Activated T-helper 1 cell treated with anti-CD3 and anti-CD28 coated beads, Interleukin-12 subunit alpha, Interleukin-12 subunit beta, Interleukin-2, Interleukin-4 antibody, amounts not matched to agents 30 ng/mL and 10 ng/mL and 1 ng/mL, durations not matched to agents 14 hours and 24 hours and 36 hours (primary cell): ENCODE measurements at regions not wholly inside any gene's neighbourhood (a gene's known extent, or its start where the extent isn't known, plus 50 kb on each side); places are given as distances from the start of the nearest gene placed in this dataset.
"Not testable (repeated sequence)": the region's sequence is repeated elsewhere in the genome, so short reads cannot be mapped to it uniquely, and the experiment has no call there.

Source experiments
- DNase-seq: peaks from one replicate; pipeline ENCODE4 v3.0.0; 2021; ENCODE audit warnings: low spot score
- H3K27ac Mint-ChIP-seq: one replicate; pipeline ENCODE4 v1.8.0; 2021; ENCODE audit warnings: mild to moderate bottlenecking, mixed read lengths
- H3K27me3 Mint-ChIP-seq: one replicate; pipeline ENCODE4 v1.8.0; 2022; ENCODE audit warnings: mild to moderate bottlenecking, moderate library complexity, mixed read lengths; ENCODE audit not compliant: insufficient read depth
- H3K36me3 Mint-ChIP-seq: one replicate; pipeline ENCODE4 v1.8.0; 2021; ENCODE audit warnings: low read depth, mixed read lengths
- H3K4me1 Mint-ChIP-seq: one replicate; pipeline ENCODE4 v1.8.0; 2021; ENCODE audit warnings: low read depth, mixed read lengths
- H3K4me3 Mint-ChIP-seq: one replicate; pipeline ENCODE4 v1.8.0; 2021; ENCODE audit warnings: mild to moderate bottlenecking, moderate library complexity, mixed read lengths
- H3K9me3 Mint-ChIP-seq: one replicate; pipeline ENCODE4 v1.8.0; 2021; ENCODE audit warnings: mixed read lengths
- intact Hi-C: fragments of 100-400 bp; cut with micrococcal nuclease; formaldehyde crosslinking; loops from one replicate; pipeline ENCODE4 v1.15.1; 2024

DNA sequence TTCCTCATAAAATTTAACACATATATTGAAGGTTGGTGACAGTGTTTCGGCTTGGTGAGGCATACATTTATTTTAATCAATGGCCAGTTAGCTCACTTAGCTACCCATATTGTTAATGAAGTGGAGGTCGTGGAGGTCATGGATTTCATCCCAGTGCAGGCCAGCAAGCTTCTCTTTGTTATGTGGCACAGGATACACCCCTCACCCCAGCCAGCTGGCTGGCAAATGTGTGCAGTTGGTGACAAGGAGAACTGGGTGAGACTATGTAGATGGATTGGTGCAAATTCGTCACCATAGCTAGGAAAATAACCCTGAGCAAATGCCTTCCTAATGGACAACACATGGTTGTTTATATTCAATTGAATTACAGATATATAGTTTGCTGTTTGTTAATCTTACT is 50.5 kb upstream of the FOXP2 start:
- no peaks in the 10 kb centered on the region for H3K27me3 Mint-ChIP-seq
- no peak for DNase-seq
- H3K27ac Mint-ChIP-seq = no peak overlapping the region
- H3K4me3 Mint-ChIP-seq = no peak overlapping the region
- H3K4me1 Mint-ChIP-seq = no peaks in the 10 kb centered on the region
- H3K9me3 Mint-ChIP-seq = no peaks in the 10 kb centered on the region
- intact Hi-C loops = no loop called here
- H3K36me3 Mint-ChIP-seq = no peaks in the 10 kb centered on the region

DNA sequence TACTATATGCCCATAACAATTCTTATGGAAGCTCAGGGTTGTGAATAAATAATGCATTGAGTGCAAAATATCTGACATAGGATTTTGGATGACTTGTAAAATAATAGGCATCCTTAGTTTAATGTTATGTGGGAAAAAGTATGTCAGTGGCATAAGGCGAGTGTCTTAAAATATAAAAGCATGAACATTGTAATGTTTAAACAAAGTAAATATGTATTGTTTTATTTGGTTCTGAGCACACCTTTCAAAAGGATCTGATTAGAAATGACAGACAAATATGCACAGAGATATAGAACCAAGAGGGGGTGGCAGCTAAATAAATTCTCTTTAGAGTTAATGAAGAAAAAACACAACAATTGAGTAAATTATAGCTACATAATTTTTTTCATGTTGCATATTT is 51.3 kb upstream of the FOXP2 start:
- Mint-ChIP-seq H3K27ac (no peak overlapping the region), H3K9me3 (no peaks in the 10 kb centered on the region), H3K4me3 (no peak overlapping the region), H3K4me1 (no peaks in the 10 kb centered on the region), H3K36me3 (no peaks in the 10 kb centered on the region), H3K27me3 (no peaks in the 10 kb centered on the region)
- DNase-seq = no peak
- intact Hi-C loops = no loop called here

DNA sequence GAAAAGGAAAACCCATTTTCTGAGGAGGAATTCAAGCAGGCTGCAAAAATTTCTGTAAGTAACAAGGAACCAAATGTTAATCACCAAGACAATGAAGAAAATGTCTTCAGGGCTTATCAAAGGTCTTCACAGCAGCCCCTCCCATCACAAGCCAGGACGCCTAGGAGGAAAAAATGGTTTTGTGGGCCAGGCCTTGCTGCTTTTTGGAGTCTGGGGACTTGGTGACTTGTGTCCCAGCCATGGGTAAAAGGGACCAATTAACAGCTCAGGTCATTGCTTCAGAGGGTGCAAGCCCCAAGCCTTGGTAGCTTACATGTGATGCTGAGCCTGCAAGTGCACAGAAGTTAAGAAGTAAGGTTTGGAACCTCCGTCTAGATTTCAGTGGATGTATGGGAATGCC is 55.7 kb upstream of the FOXP2 start:
- H3K9me3 Mint-ChIP-seq = no peaks in the 10 kb centered on the region
- intact Hi-C loops = no loop called here
- H3K4me3 Mint-ChIP-seq = no peak overlapping the region
- no peaks in the 10 kb centered on the region for H3K36me3 Mint-ChIP-seq
- H3K4me1 Mint-ChIP-seq = no peaks in the 10 kb centered on the region
- H3K27me3 Mint-ChIP-seq = no peaks in the 10 kb centered on the region
- no peak for DNase-seq
- H3K27ac Mint-ChIP-seq = no peak overlapping the region

DNA sequence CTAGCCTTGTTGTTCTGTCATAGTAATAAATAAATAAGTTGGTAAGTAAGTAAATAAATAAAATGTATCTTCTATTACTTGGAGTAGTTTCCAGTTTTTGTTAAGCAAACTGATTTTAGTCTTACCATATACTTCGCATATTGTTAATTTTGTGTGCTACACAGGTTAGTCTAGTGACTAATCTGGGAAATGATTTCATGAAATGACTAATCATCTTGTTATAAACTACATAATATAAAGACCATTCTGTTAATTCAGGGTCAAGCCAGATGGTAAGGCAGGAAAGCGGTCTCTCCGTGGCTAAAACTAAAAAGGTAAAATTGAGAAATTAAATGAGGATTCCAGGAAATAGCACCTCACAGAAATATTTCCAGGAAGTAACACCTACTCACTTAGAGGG is 58.5 kb upstream of the FOXP2 start:
- no peaks in the 10 kb centered on the region for H3K4me1 Mint-ChIP-seq
- H3K27me3 Mint-ChIP-seq = no peaks in the 10 kb centered on the region
- DNase-seq = no peak
- intact Hi-C loops = no loop called here
- no peak overlapping the region for H3K4me3 Mint-ChIP-seq
- no peaks in the 10 kb centered on the region for H3K36me3 Mint-ChIP-seq
- H3K27ac Mint-ChIP-seq = no peak overlapping the region
- no peaks in the 10 kb centered on the region for H3K9me3 Mint-ChIP-seq

DNA sequence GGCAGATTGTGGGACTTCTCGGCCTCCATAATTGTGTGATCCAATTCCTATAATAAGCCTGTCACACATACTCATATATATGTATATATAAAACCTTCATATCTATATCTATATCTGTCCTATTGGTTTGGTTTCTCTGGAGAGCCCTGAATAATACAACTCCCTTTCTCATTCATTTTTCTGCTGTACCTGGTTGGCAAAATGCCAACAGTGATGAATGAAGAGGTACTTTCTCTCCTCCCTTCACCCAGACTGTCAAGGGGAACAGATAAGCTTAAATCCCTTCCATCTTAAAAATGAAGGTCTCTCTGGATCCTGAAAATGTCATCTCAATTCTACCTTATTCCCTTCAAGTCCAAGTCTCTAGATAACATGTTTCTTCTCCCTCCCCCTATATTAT is 60.3 kb upstream of the FOXP2 start:
- H3K27me3 Mint-ChIP-seq = no peaks in the 10 kb centered on the region

DNA sequence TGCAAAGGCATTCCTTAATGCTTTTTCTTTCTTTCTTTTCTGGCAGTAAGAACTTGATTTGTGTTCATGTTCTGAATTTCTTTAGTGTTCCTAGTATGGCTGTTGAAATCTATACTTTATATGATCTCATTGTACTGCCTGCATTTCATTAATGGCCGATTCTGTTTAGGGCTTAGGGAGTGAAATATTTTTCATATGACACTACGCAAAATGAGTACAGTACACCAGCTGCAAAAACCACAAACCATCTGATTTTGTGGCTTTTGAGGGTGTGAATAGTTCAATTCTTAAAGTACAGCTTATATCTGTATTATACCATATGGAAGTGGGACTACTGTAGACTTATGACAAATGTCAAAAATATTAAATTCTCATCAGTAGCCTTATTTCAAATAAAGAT is 69.1 kb upstream of the FOXP2 start:
- intact Hi-C loops = no loop called here
- H3K4me1 Mint-ChIP-seq = no peaks in the 10 kb centered on the region
- no peaks in the 10 kb centered on the region for H3K9me3 Mint-ChIP-seq
- no peaks in the 10 kb centered on the region for H3K36me3 Mint-ChIP-seq
- H3K27ac Mint-ChIP-seq = no peak overlapping the region
- DNase-seq = no peak
- H3K27me3 Mint-ChIP-seq = no peaks in the 10 kb centered on the region
- no peak overlapping the region for H3K4me3 Mint-ChIP-seq

More for the DNA sequence above, 60.3 kb upstream of the FOXP2 start:
- H3K27ac Mint-ChIP-seq = no peak overlapping the region
- H3K4me1 Mint-ChIP-seq = no peaks in the 10 kb centered on the region
- intact Hi-C loops = no loop called here
- DNase-seq = no peak
- H3K9me3 Mint-ChIP-seq = no peaks in the 10 kb centered on the region
- no peak overlapping the region for H3K4me3 Mint-ChIP-seq
- no peaks in the 10 kb centered on the region for H3K36me3 Mint-ChIP-seq

DNA sequence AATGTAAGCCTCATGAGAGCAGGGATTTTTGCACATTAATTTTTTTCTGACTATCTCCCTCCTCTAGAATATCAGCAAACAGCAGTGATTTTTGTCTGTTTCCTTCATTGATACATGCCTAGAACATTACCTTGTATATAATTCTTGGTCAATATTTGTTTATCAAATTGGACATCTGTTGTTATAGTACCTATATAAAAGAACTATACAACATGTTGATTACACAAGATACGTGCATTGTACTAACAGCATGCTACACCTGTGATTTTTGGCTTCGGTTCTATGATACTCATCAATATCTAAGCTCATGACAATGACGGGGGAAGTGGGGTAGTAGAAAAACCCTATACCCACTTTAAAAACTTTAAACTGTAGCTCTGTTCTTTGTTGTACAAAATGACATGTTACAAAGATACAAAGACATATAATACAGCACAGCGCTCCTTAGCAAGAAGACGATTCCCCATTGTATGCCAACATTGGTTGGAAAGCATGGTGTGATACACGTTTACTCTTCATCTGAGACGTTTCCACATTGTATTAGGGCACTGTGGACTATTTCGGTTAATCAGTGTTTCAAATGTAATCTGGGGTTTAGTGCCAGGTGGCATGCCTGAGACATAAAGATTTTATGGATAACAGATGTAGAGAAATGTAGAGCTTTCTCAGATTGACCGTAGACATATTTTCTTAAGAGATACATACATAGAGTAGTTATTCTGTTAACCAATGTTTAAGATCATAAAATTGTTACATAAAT is 70.5 kb upstream of the FOXP2 start:
- no peaks in the 10 kb centered on the region for H3K4me1 Mint-ChIP-seq
- DNase-seq = no peak
- no peaks in the 10 kb centered on the region for H3K36me3 Mint-ChIP-seq
- no peaks in the 10 kb centered on the region for H3K27me3 Mint-ChIP-seq
- H3K4me3 Mint-ChIP-seq = no peak overlapping the region
- no peaks in the 10 kb centered on the region for H3K9me3 Mint-ChIP-seq
- H3K27ac Mint-ChIP-seq = no peak overlapping the region
- intact Hi-C loops = no loop called here

DNA sequence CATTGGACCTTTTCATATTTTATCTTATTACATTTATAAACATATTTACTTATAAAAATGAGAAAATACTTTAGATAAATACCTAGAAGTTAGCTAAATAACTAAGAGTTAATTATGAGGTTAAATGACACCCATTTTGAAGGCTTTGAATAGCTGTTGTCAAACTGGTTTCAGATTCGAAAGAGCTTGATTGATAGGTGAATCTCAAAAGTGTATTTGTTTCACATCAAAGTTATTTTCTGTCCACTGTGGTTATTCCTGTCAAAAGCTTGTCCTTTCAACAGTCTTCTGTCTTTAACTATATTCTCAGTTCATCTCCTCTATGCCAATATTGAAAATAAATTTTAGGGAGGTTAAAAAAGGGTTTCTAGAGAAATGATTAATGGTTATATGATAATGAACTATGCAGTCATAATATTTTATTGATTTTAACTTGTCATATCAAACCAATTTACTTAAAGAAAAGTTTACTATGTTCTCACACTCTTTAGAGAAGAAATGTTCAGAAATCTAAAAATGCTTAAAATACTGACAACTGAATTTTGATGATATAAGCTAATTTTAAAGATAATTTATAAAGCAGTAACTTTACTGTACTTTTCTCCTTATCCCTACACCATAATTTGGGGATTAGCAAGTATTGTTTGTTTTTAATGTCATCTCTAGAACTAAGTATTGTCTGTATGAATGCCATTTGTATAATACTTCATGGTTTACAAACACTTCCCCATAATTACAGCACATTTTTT is 72.0 kb upstream of the FOXP2 start:
- Mint-ChIP-seq H3K27me3 (no peaks in the 10 kb centered on the region), H3K36me3 (no peaks in the 10 kb centered on the region), H3K27ac (no peak overlapping the region), H3K9me3 (no peaks in the 10 kb centered on the region), H3K4me1 (no peaks in the 10 kb centered on the region), H3K4me3 (no peak overlapping the region)
- no peak for DNase-seq
- intact Hi-C loops = no loop called here

DNA sequence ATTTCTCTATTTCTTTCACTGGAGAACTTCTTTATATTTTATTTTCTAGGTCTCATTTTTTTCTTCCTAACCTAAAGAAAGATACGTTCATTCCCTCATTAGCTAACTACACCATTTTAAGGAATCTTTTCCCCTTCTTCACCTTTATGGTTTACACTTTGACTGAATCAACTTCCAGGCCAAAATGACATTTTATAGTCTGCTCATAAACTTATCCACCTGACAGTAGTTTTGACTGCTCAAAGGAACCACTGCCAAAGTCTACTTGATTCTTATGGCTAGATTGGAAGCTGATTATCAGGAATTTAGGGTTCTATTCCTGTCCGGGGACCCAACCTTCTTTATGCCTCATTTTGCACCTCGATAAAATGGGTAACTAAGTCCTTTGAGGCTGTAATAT is 73.0 kb upstream of the FOXP2 start:
- Mint-ChIP-seq H3K27ac (no peak overlapping the region), H3K27me3 (no peaks in the 10 kb centered on the region), H3K4me1 (no peaks in the 10 kb centered on the region), H3K36me3 (no peaks in the 10 kb centered on the region), H3K4me3 (no peak overlapping the region), H3K9me3 (no peaks in the 10 kb centered on the region)
- DNase-seq = no peak
- intact Hi-C loops = no loop called here

DNA sequence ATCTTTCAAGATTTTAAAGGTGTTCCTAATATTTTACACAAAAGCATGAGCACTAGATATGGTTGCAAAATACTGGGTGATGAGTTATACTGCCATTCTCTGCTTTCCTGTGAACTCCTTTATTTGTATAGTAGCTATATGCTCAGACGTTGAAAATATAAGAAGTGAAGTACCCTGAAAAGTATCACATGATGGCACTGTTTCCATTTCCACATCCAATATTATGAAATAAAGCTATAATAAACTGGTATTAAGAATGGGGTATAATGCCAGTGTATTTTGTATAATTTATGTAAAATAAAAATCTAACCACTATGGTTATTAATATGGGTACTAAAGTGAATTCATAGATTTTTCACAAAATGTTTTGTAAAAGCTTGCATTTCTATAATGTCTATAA is 79.6 kb upstream of the FOXP2 start:
- H3K27ac Mint-ChIP-seq = no peak overlapping the region

DNA sequence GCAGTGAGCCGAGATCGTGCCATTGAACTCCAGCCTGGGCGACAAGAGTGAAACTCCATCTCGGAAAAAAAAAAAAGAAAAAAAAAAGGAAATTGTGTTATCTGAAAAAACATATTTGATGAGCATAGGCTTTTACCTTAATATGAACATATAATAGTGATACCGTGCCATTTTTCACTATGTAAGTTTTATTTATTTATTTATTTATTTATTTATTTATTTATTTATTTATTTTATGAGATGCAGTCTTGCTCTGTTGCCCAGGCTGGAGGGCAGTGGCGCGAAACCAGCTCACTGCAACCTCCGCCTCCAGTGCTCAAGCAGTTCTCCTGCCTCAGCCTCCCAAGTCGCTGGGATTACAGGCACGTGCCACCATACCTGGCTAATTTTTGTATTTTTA is 85.2 kb upstream of the FOXP2 start:
- H3K4me1 Mint-ChIP-seq, DNase-seq, H3K4me3 Mint-ChIP-seq, H3K27ac Mint-ChIP-seq, H3K27me3 Mint-ChIP-seq, H3K36me3 Mint-ChIP-seq, intact Hi-C loops, H3K9me3 Mint-ChIP-seq: not testable (repeated sequence)

More for the DNA sequence above, 79.6 kb upstream of the FOXP2 start:
- Mint-ChIP-seq H3K27me3 (no peaks in the 10 kb centered on the region), H3K36me3 (no peaks in the 10 kb centered on the region), H3K4me3 (no peak overlapping the region), H3K4me1 (no peaks in the 10 kb centered on the region), H3K9me3 (no peaks in the 10 kb centered on the region)
- no peak for DNase-seq
- intact Hi-C loops = no loop called here

DNA sequence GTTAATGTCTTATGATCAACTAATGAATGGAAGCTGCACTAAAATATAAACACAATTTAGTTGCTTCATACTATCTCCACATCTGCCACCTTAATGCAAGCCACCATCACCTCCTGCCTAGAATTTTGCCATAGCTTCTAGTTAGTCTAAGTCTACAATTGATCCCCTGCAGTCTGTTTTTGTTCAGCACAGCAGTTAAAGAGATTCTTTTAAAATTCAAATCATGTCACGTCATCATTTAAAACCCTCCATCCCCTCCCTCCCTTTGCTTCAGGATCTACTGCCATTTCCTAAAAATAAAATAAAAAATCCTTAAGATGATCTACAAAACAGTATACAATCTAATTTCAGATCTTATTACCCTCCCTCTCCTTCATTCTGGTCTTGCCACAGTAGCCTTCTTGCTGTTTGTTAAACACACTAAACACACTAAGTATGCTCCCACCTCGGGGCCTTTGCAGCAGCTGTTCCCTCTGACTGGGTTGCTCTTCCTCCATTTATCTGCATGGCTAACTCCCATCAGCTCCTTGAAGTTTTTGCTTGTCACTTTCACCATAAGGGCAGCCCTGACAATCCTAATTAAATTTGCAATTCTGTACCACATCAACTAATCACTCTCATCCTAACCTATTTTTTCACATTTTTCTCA is 97.0 kb upstream of the FOXP2 start:
- no peak for DNase-seq
- H3K4me3 Mint-ChIP-seq = no peak overlapping the region
- H3K36me3 Mint-ChIP-seq = no peaks in the 10 kb centered on the region
- H3K9me3 Mint-ChIP-seq = no peaks in the 10 kb centered on the region
- intact Hi-C loops = no loop called here
- no peaks in the 10 kb centered on the region for H3K27me3 Mint-ChIP-seq
- H3K4me1 Mint-ChIP-seq = no peaks in the 10 kb centered on the region
- H3K27ac Mint-ChIP-seq = no peak overlapping the region

DNA sequence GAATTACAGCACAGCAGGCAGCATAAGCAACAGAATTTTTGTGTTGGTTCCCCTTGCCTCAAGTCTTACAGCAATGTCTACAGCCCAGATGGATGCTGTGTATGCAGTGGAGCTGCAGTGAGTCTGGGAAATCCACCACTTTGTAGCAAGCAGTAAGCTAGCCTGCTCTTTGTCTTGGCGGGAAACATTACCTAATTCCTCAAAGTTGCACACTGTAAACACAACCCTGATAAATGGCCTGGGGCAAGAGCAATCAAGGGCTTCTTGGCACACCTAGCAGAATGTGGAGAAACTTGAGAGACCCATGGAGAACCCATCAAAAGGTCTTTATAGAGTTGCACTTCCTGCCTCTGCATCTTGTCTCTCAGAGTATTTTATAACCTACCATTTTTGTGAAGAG is 102.0 kb upstream of the FOXP2 start:
- Mint-ChIP-seq H3K9me3 (no peaks in the 10 kb centered on the region), H3K27ac (no peak overlapping the region), H3K27me3 (peaks cover 2% of the 10 kb centered on the region), H3K4me3 (no peak overlapping the region), H3K4me1 (no peaks in the 10 kb centered on the region), H3K36me3 (no peaks in the 10 kb centered on the region)
- intact Hi-C loops = no loop called here
- no peak for DNase-seq
